ENCODE measurements at regions not wholly inside any gene's neighbourhood (a gene's known extent, or its start where the extent isn't known, plus 50 kb on each side); places are given as distances from the start of the nearest gene placed in this dataset.

- no peak for TF ChIP-seq CTCF (IDR thresholded peaks at IDR 0.05; ENCODE audit: poor library complexity)
- no peak for TF ChIP-seq EZH2 (IDR thresholded peaks at IDR 0.05; ENCODE audit: borderline replicate concordance)
These were observed 59.0 kb upstream of the DLK1 start for GRCh38 chr14:100667656-100668055.

Data from hepatocyte (in vitro differentiated cells).